ENCODE measurements at regions not wholly inside any gene's neighbourhood (a gene's known extent, or its start where the extent isn't known, plus 50 kb on each side); places are given as distances from the start of the nearest gene placed in this dataset.

GRCh38 chr18:46385124-46385523 is 271.9 kb downstream of the LOXHD1 start:
- DNase-seq (ENCODE audit: low spot score) = no peak

- peak; percentile 65 for DNase-seq (ENCODE audit: low spot score)
Observed at GRCh38 chr18:46386788-46387187, 270.2 kb downstream of the LOXHD1 start.

- no peak for DNase-seq (ENCODE audit: low spot score)
Observed at GRCh38 chr18:46387441-46388131, 269.4 kb downstream of the LOXHD1 start.

- DNase-seq (ENCODE audit: low spot score) = no peak
Observed at GRCh38 chr18:46388286-46388685, 268.7 kb downstream of the LOXHD1 start.

GRCh38 chr18:46392576-46392975 is 264.4 kb downstream of the LOXHD1 start:
- no peak for DNase-seq (ENCODE audit: low spot score)

GRCh38 chr18:46393230-46393629 is 263.8 kb downstream of the LOXHD1 start:
- no peak for DNase-seq (ENCODE audit: low spot score)

- DNase-seq (ENCODE audit: low spot score) = no peak
Observed at GRCh38 chr18:46393961-46394360, 263.1 kb downstream of the LOXHD1 start.

GRCh38 chr18:46395795-46396194 is 261.2 kb downstream of the LOXHD1 start:
- no peak for DNase-seq (ENCODE audit: low spot score)

GRCh38 chr18:46397174-46397573 is 259.8 kb downstream of the LOXHD1 start:
- DNase-seq (ENCODE audit: low spot score) = peak; percentile 51

GRCh38 chr18:46398005-46398404 is 259.0 kb downstream of the LOXHD1 start:
- DNase-seq (ENCODE audit: low spot score) = no peak

- no peak for DNase-seq (ENCODE audit: low spot score)
Observed at GRCh38 chr18:46398625-46399024, 258.4 kb downstream of the LOXHD1 start.

- DNase-seq (ENCODE audit: low spot score) = no peak
Observed at GRCh38 chr18:46399303-46399702, 257.7 kb downstream of the LOXHD1 start.

GRCh38 chr18:46400449-46400848 is 256.6 kb downstream of the LOXHD1 start:
- DNase-seq (ENCODE audit: low spot score) = no peak

- DNase-seq (ENCODE audit: low spot score) = no peak
Observed at GRCh38 chr18:46401486-46402070, 255.4 kb downstream of the LOXHD1 start.

- no peak for DNase-seq (ENCODE audit: low spot score)
Observed at GRCh38 chr18:46402396-46402795, 254.6 kb downstream of the LOXHD1 start.

GRCh38 chr18:46402945-46403344 is 254.1 kb downstream of the LOXHD1 start:
- DNase-seq (ENCODE audit: low spot score) = no peak

GRCh38 chr18:46405832-46406538 is 251.0 kb downstream of the LOXHD1 start:
- no peak for DNase-seq (ENCODE audit: low spot score)

- no peak for DNase-seq (ENCODE audit: low spot score)
Observed at GRCh38 chr18:46406539-46406932, 250.5 kb downstream of the LOXHD1 start.

GRCh38 chr18:46407486-46408166 is 249.4 kb downstream of the LOXHD1 start:
- no peak for DNase-seq (ENCODE audit: low spot score)

- DNase-seq (ENCODE audit: low spot score) = no peak
Observed at GRCh38 chr18:46408334-46408987, 248.6 kb downstream of the LOXHD1 start.

- DNase-seq (ENCODE audit: low spot score) = no peak
Observed at GRCh38 chr18:46411191-46411828, 245.7 kb downstream of the LOXHD1 start.
